HepG2 (cell line): ENCODE measurements at regions not wholly inside any gene's neighbourhood (a gene's known extent, or its start where the extent isn't known, plus 50 kb on each side); places are given as distances from the start of the nearest gene placed in this dataset.

Experiments
- ATAC-seq: fragments of 200-7000 bp; cut with Tn5 transposase; 3 replicates; pipeline ENCODE4 v1.9.1; 2020; ENCODE audit warnings: mild to moderate bottlenecking, moderate library complexity
- BruUV-seq: library from RNA; stranded (reverse); fragments of 400-500 nt; replicated peaks from 2 replicates; lab custom pipeline; 2021; lab: Mats Ljungman, UMichigan
- CTCF ChIA-PET: fragments of 300-600 bp; formaldehyde crosslinking; extraction: SDS; loops from one replicate; lab custom pipeline; 2021; ENCODE audit warnings: low total read pairs, inconsistent platforms, low intra/inter-chr PET ratio; lab: Yijun Ruan, JAX
- POLR2A ChIA-PET: fragments of 350-600 bp; sonication (Branson Sonifier 250); formaldehyde crosslinking; loops from one replicate; lab custom pipeline; 2020; ENCODE audit warnings: antibody characterized with exemption, inconsistent platforms; lab: Yijun Ruan, JAX
- DNase-seq: peaks from one replicate; pipeline ENCODE4 v3.0.0-alpha.2; 2015; ENCODE audit warnings: low spot score
- FAIRE-seq: peaks from 3 replicates; lab custom pipeline; 2011; peaks lifted over from hg19 to GRCh38; lab: Jason Lieb, UNC
- H2AFZ ChIP-seq: one replicate; pipeline ENCODE4 v1.6.1; 2011; ENCODE audit warnings: low read length, inconsistent platforms
- H3K27ac ChIP-seq: fragments of 300-600 bp; 3 replicates; pipeline ENCODE4 v1.8.0; 2011; ENCODE audit warnings: mixed run types, mild to moderate bottlenecking, mixed read lengths, low read length, inconsistent platforms; ENCODE audit not compliant: insufficient read depth; ENCODE audit errors: extremely low read length
- H3K27me3 ChIP-seq, 2 experiments: fragments of 200-600 bp in 1 of 2; 2 replicates in 1 of 2; 3 replicates in 1 of 2; pipeline versions ENCODE4 v1.6.0 to v1.8.0; 2011; ENCODE audit warnings: low read length in 2 of 2, mild to moderate bottlenecking in 2 of 2, moderate library complexity in 2 of 2, inconsistent platforms in 1 of 2; ENCODE audit not compliant: insufficient read depth in 2 of 2, control insufficient read depth in 1 of 2
- H3K36me3 ChIP-seq, 2 experiments: fragments of 200-600 bp in 1 of 2; replicated peaks in 1 of 2; 2 replicates in 1 of 2; 3 replicates in 1 of 2; pipeline versions ENCODE4 v1.5.1 to v1.8.0; 2011; ENCODE audit warnings: low read length in 2 of 2, inconsistent platforms in 1 of 2; ENCODE audit not compliant: insufficient read depth in 2 of 2, control insufficient read depth in 1 of 2
- H3K4me1 ChIP-seq: 2 replicates; pipeline ENCODE4 v1.5.1; 2012; ENCODE audit warnings: low read length, inconsistent platforms; ENCODE audit not compliant: insufficient read depth
- H3K4me2 ChIP-seq: 2 replicates; pipeline ENCODE4 v1.6.0; 2011; ENCODE audit warnings: low read depth, low read length, inconsistent platforms
- H3K4me3 ChIP-seq, 3 experiments: fragments of 200-600 bp in 1 of 3; sonication (generic), shearing (Covaris generic) in 1 of 3; replicated peaks in 1 of 3; 2 replicates each; pipeline ENCODE4 v1.5.1; 2011 to 2016; ENCODE audit warnings: low read length in 3 of 3, inconsistent platforms in 2 of 3, low read depth in 2 of 3, mild to moderate bottlenecking in 2 of 3, control low read depth in 1 of 3, mixed read lengths in 1 of 3; ENCODE audit not compliant: insufficient read depth in 1 of 3
- H3K79me2 ChIP-seq: one replicate; pipeline ENCODE4 v1.6.1; 2011; ENCODE audit warnings: low read length, inconsistent platforms; ENCODE audit not compliant: insufficient read depth
- H3K9ac ChIP-seq: 2 replicates; pipeline ENCODE4 v1.6.0; 2011; ENCODE audit warnings: mild to moderate bottlenecking, low read depth, low read length, inconsistent platforms; ENCODE audit not compliant: insufficient read depth
- H3K9me3 ChIP-seq: 2 replicates; pipeline ENCODE4 v1.5.1; 2012; ENCODE audit warnings: mild to moderate bottlenecking, low read length
- H4K20me1 ChIP-seq: 2 replicates; pipeline ENCODE4 v1.6.0; 2011; ENCODE audit warnings: inconsistent platforms, mild to moderate bottlenecking, low read length, moderate library complexity; ENCODE audit not compliant: insufficient read depth
- KIAA2018 ChIP-seq: sonication (generic); formaldehyde crosslinking; IDR thresholded peaks from 2 replicates; pipeline ENCODE4 v1.5.0; 2020; ENCODE audit warnings: mild to moderate bottlenecking, missing genetic modification reagents, borderline replicate concordance
- MAFG ChIP-seq: sonication (generic); formaldehyde crosslinking; IDR thresholded peaks from 2 replicates; pipeline ENCODE4 v1.5.1; 2020; ENCODE audit warnings: mild to moderate bottlenecking, missing genetic modification reagents
- RBAK ChIP-seq: sonication (generic); formaldehyde crosslinking; IDR thresholded peaks from 2 replicates; pipeline ENCODE4 v1.5.1; 2020; ENCODE audit warnings: mild to moderate bottlenecking, missing genetic modification reagents
- XBP1 ChIP-seq: sonication (generic); formaldehyde crosslinking; IDR thresholded peaks from 2 replicates; pipeline ENCODE4 v1.5.0; 2020; ENCODE audit warnings: missing genetic modification reagents
- ZNF232 ChIP-seq: sonication (generic); formaldehyde crosslinking; IDR thresholded peaks from 2 replicates; pipeline ENCODE4 v1.4.0; 2020; ENCODE audit warnings: missing genetic modification reagents, borderline replicate concordance
- ZNF629 ChIP-seq: sonication (generic); formaldehyde crosslinking; conservative IDR thresholded peaks from 2 replicates; pipeline ENCODE4 v1.5.0; 2020; ENCODE audit warnings: missing genetic modification reagents
- ZXDC ChIP-seq: sonication (generic); formaldehyde crosslinking; IDR thresholded peaks from 2 replicates; pipeline ENCODE4 v1.5.0; 2020; ENCODE audit warnings: mild to moderate bottlenecking, missing genetic modification reagents
- WGBS: methylation state at CpG from one replicate; pipeline ENCODE4 v1.1.6; 2017; ENCODE audit warnings: low lambda C conversion rate; 5-methylcytosine and 5-hydroxymethylcytosine counted together
- in situ Hi-C: cut with HindIII; loops from 2 replicates; pipeline ENCODE4 v1.10.0; 2017; ENCODE audit warnings: low pct_unique_long_range_greater_than_20kb; ENCODE audit not compliant: extremely low pct_ligation_motif_present
- intact Hi-C: fragments of 100-400 bp; cut with micrococcal nuclease; formaldehyde crosslinking; loops from one replicate; pipeline ENCODE4 v1.10.0; 2022; ENCODE audit not compliant: unreplicated experiment

DNA sequence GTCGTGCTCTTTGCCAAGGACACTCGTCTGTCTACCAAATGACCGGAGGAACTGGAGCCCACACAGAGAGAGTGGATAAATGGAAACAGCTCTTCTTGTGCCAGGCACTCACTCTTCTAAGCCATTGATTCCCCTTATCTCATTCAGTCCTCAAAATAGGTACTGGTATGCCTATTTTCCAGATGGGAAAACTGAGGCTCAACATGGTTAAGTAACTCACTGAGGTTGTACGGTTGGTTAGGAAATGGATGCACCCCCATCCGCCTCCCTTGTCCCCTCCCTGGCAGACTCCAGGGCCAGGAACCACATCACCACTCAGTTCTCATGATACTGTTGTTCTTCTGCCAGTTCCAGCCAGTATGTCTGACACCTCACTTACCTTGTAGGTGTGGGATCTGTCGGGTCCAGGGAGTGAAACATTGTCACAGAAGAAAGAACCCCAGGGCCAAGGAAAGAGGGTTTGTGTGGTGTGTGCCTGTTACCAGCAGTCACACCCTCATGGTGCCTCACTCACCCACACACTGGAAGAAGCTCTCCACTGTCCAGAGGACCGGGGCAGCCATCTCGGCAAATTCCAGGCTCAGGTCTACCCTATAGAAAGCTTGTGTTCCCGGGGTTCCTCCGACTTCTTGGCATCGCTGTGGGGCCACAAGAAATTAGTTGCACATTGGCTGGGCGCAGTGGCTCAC, 58.8 kb upstream of the TARDBP start:
- DNase-seq (no peak), FAIRE-seq (no peak), ATAC-seq (no peak)
- BruUV-seq, result no TSS peak
- Histone ChIP-seq H3K27ac (no peak overlapping the region), H3K4me2 (no peak overlapping the region), H3K4me1 (no peaks in the 10 kb centered on the region), H3K9me3 (no peaks in the 10 kb centered on the region), H4K20me1 (no peaks in the 10 kb centered on the region), H3K27me3 (peaks cover 4 to 39% of the 10 kb centered on the region in 2 experiments), H3K36me3 (no peaks in the 10 kb centered on the region), H3K9ac (no peak overlapping the region), H3K4me3 (no peak overlapping the region), H2AFZ (no peak overlapping the region), H3K79me2 (no peaks in the 10 kb centered on the region)
- ChIA-PET POLR2A (no interaction called here), CTCF (no interaction called here)
- in situ Hi-C loops, result no loop called here
- TF ChIP-seq ZNF232 (no peak), XBP1 (CRISPR knock-in tag) (no peak), ZNF629 (peak; percentile 59)
- 50% methylated on average over 6 of the region's 12 CpGs for WGBS
- intact Hi-C loops, result no loop called here

GRCh38 chr1:10957133-10957532, 55.3 kb upstream of the TARDBP start:
- DNase-seq, result no peak
- no peak overlapping the region for H2AFZ ChIP-seq
- H3K79me2 ChIP-seq, result no peaks in the 10 kb centered on the region
- no peak for ATAC-seq
- H3K9ac ChIP-seq, result no peak overlapping the region
- H3K4me2 ChIP-seq, result no peak overlapping the region
- no peaks in the 10 kb centered on the region for H3K4me1 ChIP-seq
- CTCF ChIA-PET, result no interaction called here
- no TSS peak for BruUV-seq
- H3K27me3 ChIP-seq, result peaks cover 4 to 51% of the 10 kb centered on the region in 2 experiments
- H3K36me3 ChIP-seq, result no peaks in the 10 kb centered on the region
- intact Hi-C loops (no loop called here), in situ Hi-C loops (no loop called here)
- POLR2A ChIA-PET, result no interaction called here
- H3K27ac ChIP-seq, result no peak overlapping the region
- H4K20me1 ChIP-seq, result no peaks in the 10 kb centered on the region
- FAIRE-seq, result no peak
- no peak overlapping the region for H3K4me3 ChIP-seq
- H3K9me3 ChIP-seq, result no peaks in the 10 kb centered on the region
- WGBS, result 19% methylated on average over 3 of the region's 15 CpGs
- TF ChIP-seq RBAK (CRISPR knock-in tag) (no peak), MAFG (CRISPR knock-in tag) (no peak), ZXDC (CRISPR knock-in tag) (no peak), KIAA2018 (CRISPR knock-in tag) (no peak)
